RPMI8226 (cell line): ENCODE measurements at regions not wholly inside any gene's neighbourhood (a gene's known extent, or its start where the extent isn't known, plus 50 kb on each side); places are given as distances from the start of the nearest gene placed in this dataset.
"Not testable (repeated sequence)": the region's sequence is repeated elsewhere in the genome, so short reads cannot be mapped to it uniquely, and the experiment has no call there.

Source experiments
- DNase-seq: peaks from one replicate; pipeline ENCODE4 v3.0.0-alpha.2; 2015

GRCh38 chr6:119942078-119942752 is 592.7 kb upstream of the MAN1A1 start:
- DNase-seq, result no peak

GRCh38 chr6:119938752-119939151 is 589.2 kb upstream of the MAN1A1 start:
- DNase-seq, result no peak

- no peak for DNase-seq
These were observed 585.3 kb upstream of the MAN1A1 start for GRCh38 chr6:119934816-119935215.

- DNase-seq, result no peak
These were observed 579.6 kb upstream of the MAN1A1 start for GRCh38 chr6:119929121-119929520.

- not testable (repeated sequence) for DNase-seq
These were observed 575.3 kb upstream of the MAN1A1 start for GRCh38 chr6:119924888-119925287.

- DNase-seq, result no peak
These were observed 573.3 kb upstream of the MAN1A1 start for GRCh38 chr6:119922814-119923213.

GRCh38 chr6:119921491-119922010 is 572.0 kb upstream of the MAN1A1 start:
- DNase-seq, result no peak

GRCh38 chr6:119917186-119917585 is 567.6 kb upstream of the MAN1A1 start:
- DNase-seq, result no peak

- DNase-seq, result no peak
These were observed 566.4 kb upstream of the MAN1A1 start for GRCh38 chr6:119915971-119916370.

- DNase-seq, result no peak
These were observed 558.6 kb upstream of the MAN1A1 start for GRCh38 chr6:119908157-119908556.

- no peak for DNase-seq
These were observed 553.1 kb upstream of the MAN1A1 start for GRCh38 chr6:119902681-119903080.

GRCh38 chr6:119896806-119897205 is 547.2 kb upstream of the MAN1A1 start:
- DNase-seq, result no peak

GRCh38 chr6:119895626-119896025 is 546.1 kb upstream of the MAN1A1 start:
- no peak for DNase-seq

- no peak for DNase-seq
These were observed 545.2 kb upstream of the MAN1A1 start for GRCh38 chr6:119894811-119895210.

GRCh38 chr6:119891644-119892043 is 542.1 kb upstream of the MAN1A1 start:
- DNase-seq, result no peak

GRCh38 chr6:119891206-119891605 is 541.6 kb upstream of the MAN1A1 start:
- DNase-seq, result no peak

- no peak for DNase-seq
These were observed 540.9 kb upstream of the MAN1A1 start for GRCh38 chr6:119890470-119890869.

GRCh38 chr6:119887666-119888065 is 538.1 kb upstream of the MAN1A1 start:
- no peak for DNase-seq

GRCh38 chr6:119881416-119881815 is 531.9 kb upstream of the MAN1A1 start:
- DNase-seq, result no peak

- DNase-seq, result no peak
These were observed 531.3 kb upstream of the MAN1A1 start for GRCh38 chr6:119880840-119881239.

GRCh38 chr6:119879731-119880130 is 530.2 kb upstream of the MAN1A1 start:
- DNase-seq, result no peak

GRCh38 chr6:119874381-119874780 is 524.8 kb upstream of the MAN1A1 start:
- no peak for DNase-seq

GRCh38 chr6:119873107-119873506 is 523.5 kb upstream of the MAN1A1 start:
- DNase-seq, result no peak

- no peak for DNase-seq
These were observed 522.0 kb upstream of the MAN1A1 start for GRCh38 chr6:119871520-119871919.
